GM19438 (cell line): ENCODE measurements at regions not wholly inside any gene's neighbourhood (a gene's known extent, or its start where the extent isn't known, plus 50 kb on each side); places are given as distances from the start of the nearest gene placed in this dataset.

Experiments
- ATAC-seq: cut with Tn5 transposase; IDR thresholded peaks from one replicate; pipeline ENCODE4 v1.9.1; 2021; ENCODE audit warnings: low read depth; ENCODE audit not compliant: unreplicated experiment

- no peak for ATAC-seq
Measured at GRCh38 chr1:184215274-184215925, 163.9 kb downstream of the TSEN15 start.

- no peak for ATAC-seq
Measured at GRCh38 chr1:184218458-184219075, 167.0 kb downstream of the TSEN15 start.

DNA sequence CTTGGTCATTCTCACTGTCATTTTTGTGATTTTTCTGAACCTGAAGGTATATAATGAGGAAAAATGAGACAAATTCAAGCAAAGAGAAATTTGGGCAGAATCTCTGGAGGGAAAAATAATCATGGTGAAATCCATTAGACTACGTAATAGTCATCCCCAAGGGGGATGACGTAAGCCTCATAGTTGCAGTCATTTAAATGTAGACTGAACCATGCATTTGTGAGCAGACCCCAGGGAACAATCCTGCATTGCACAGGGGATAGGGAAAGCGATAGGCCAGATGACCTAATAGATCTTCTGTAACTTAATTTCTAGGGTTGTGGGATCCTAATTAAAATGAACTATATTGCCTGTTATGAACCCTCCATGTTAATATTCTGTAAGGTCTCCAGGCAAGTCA is 167.4 kb upstream of the C1orf21 start:
- ATAC-seq = no peak

DNA sequence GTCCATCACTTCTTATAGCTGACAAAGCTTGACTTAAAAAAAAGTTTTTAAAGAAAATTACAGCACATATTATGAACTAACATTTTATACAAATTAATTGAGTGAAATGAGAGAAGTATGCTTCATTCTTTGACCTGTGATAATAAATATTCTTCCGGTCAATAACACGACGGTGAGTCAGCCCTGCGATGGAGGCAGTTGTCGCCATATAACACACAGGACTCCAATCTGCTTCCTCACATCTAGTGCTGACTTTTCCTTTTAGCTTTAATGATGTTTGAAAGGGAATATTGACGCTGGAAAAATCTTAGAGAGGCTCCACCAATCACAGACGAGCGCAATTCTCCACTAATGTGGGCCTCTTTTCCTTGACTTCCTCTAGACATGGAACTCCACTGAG is 166.9 kb upstream of the C1orf21 start:
- no peak for ATAC-seq

DNA sequence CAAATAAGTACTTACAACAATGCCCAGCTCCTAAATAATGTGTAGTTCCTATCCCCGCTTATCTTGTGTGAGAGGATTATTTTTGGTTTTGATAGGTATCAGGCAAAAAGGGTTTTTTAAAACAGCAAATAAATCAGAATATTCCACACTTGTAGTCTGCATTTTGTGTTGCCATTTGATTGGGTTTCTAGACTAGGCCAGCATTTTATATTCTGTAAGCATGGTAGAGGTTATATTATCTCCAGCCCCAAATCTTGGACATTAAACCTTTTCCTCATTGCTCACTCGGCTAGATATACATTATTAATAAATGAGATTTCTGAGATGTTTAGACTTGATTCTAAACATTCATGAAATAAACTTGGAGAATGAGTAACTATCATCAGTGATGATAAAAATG is 165.7 kb upstream of the C1orf21 start:
- no peak for ATAC-seq

DNA sequence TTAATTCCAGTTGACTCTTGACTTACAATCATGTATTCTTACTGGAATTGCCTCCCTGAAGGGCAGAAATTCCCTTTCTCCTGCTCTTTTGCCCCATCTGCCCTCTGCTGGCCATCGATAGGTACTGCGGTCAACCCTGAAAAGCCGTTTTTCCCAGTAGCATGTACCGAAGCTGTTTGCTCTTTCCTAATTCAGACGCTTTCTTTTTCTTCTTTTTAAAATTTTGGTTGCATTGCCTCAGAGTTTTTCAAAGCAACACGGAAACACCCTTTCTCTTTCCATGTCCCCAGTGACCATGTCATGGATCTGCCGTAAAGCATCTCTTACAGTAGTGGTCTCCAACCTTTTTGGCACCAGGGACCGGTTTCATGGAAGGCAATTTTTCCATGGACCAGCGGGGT is 164.2 kb upstream of the C1orf21 start:
- ATAC-seq = no peak

- no peak for ATAC-seq
Measured at GRCh38 chr1:184223216-184223615, 163.6 kb upstream of the C1orf21 start.

- no peak for ATAC-seq
Measured at GRCh38 chr1:184225283-184226099, 161.3 kb upstream of the C1orf21 start.

GRCh38 chr1:184226100-184226487 is 160.7 kb upstream of the C1orf21 start:
- no peak for ATAC-seq

GRCh38 chr1:184228558-184228957 is 158.3 kb upstream of the C1orf21 start:
- no peak for ATAC-seq

DNA sequence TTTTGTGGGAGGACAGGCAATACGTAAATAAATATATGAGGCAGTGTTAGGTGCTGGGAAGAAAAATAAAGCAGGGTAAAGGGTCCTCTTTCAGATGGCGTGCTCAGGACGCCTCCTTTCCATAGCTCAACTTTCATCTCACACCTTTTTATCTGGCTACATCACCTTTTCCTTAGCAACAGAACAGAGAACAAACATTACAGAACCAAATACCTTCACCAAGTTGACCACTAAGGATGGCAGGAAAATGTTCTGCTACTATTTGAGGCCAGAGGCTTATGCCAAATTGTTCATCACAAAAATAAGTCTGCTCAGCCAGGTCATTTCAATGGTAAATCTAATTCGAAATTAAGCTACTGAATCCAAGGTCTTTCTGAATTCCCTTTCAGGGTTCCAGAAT is 149.2 kb upstream of the C1orf21 start:
- no peak for ATAC-seq

DNA sequence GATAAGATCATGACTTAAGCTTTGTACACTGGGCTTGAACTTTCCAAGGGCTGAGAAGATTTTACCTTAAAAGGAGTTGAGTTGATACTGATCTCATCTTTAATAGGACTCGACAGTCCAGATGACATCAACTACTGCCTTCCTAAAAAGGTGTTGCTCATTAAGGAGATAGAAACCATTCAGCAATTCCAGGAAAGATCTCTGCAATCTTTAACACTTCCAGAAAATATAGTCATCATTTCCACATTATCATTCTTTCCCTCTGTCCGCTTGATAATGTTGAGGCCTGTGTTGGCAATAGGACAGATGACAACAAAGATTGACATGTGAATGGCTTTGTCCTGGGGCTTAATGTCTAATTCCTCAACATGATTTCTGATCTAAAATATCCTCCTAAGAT is 145.4 kb upstream of the C1orf21 start:
- no peak for ATAC-seq

GRCh38 chr1:184242507-184242943 is 144.3 kb upstream of the C1orf21 start:
- ATAC-seq = no peak

GRCh38 chr1:184244962-184245361 is 141.9 kb upstream of the C1orf21 start:
- no peak for ATAC-seq

DNA sequence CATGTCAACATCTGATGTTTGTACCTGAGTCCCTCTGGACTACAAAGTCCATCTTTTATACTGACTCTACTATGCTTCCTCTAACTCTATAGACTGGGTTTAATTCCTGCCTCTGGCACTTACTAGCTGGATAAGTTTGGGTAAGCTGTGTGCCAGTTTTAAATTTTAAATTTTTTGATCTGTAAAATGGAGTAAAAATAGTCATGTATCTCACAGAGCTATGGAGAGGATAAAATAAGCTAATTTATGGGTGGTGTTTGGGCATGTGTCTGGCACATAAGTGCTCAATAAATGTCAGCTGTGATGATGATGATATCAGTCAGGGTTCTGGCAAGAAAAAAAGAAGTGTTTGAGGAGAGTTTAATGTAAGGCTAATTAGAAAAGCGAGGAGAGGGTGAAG is 139.2 kb upstream of the C1orf21 start:
- ATAC-seq = no peak

- no peak for ATAC-seq
Measured at GRCh38 chr1:184253921-184254320, 132.9 kb upstream of the C1orf21 start.

DNA sequence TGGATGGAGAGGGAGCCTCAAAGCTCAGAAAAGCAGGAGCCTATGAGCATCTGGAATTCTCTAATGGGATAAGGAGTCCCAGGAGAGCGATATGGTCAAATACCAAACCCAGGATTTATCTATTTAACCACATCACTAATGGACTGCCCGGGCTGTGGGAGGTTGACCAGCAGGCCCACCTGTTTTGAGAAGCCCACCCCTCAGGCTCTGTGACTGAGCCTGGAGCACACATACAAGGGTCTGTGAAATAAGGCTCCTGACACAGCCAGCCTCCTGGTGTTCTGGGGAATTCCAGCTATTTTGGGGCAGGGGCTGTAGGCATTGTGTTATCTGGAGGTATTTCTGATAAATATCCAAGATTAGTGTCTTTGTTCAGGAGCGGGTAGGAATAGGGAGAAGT is 132.0 kb upstream of the C1orf21 start:
- no peak for ATAC-seq

GRCh38 chr1:184255560-184255959 is 131.3 kb upstream of the C1orf21 start:
- no peak for ATAC-seq

- no peak for ATAC-seq
Measured at GRCh38 chr1:184257873-184258272, 129.0 kb upstream of the C1orf21 start.

DNA sequence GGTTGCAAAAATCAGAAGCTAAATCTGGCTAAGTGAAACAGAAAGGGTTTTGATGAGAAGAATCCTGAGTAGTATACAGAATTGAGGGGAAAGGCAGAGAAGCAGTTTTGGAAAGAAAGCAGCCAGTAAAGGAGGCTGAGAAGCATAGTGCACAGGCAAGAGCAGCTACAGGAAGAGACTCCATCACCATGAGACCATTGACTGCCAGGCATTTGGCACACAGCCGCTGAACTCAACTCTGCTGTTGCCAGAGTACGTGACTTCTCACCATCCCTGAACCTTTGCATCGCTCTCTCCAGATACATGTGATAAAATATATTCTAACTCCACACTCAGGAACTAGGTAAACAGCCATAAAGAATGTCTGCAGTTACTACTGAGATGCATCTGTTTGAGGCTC is 128.3 kb upstream of the C1orf21 start:
- no peak for ATAC-seq

GRCh38 chr1:184260382-184260781 is 126.4 kb upstream of the C1orf21 start:
- no peak for ATAC-seq

DNA sequence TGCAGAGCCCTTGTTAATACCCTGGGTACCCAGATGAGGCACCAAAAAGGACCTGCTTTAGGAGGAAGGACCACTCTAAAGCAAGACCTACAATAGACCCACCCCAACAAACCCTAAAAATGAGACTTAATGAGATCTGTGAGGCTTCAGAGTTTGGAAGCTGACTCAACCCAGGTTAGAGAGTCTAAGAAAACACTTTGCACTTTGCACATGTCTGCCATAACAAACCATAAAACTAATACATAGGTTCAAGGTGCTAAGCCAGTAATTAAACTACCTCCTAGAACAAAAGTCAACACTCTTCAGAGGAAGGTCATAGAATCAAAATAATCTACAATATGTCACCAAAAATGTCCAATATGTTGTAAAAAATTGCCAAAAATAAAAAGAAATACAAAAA is 124.7 kb upstream of the C1orf21 start:
- no peak for ATAC-seq
